ENCODE measurements at regions not wholly inside any gene's neighbourhood (a gene's known extent, or its start where the extent isn't known, plus 50 kb on each side); places are given as distances from the start of the nearest gene placed in this dataset.

GRCh38 chr7:46355331-46355730 lies 434.3 kb upstream of the IGFBP3 start:
- no peak for TF ChIP-seq CTCF (IDR thresholded peaks at IDR 0.05)
- no peak for TF ChIP-seq EZH2 (IDR thresholded peaks at IDR 0.05; ENCODE audit: borderline replicate concordance, insufficient read depth, low read depth, low read length, poor library complexity, severe bottlenecking)
- intact Hi-C loops (cut with micrococcal nuclease), result no loop called here
- peaks cover 0 to 7% (median 0%) of the 10 kb centered on the region in 3 donors for H3K9me3 ChIP-seq (ENCODE audit: control extremely low read depth in 1 of 3, control insufficient read depth in 2 of 3, insufficient read depth in 1 of 3, low read length in 2 of 3)
- no peaks in the 10 kb centered on the region for H3K27me3 ChIP-seq (replicated peaks in 1 of 4; ENCODE audit: control extremely low read depth in 1 of 4, control insufficient read depth in 3 of 4, insufficient read depth in 4 of 4, low read length in 3 of 4)
- ATAC-seq (ENCODE audit: low read depth) (no peak), DNase-seq (no peak)
- no peaks in the 10 kb centered on the region for H3K36me3 ChIP-seq (replicated peaks in 1 of 2; ENCODE audit: control extremely low read depth in 1 of 2, control insufficient read depth in 1 of 2, extremely low read depth in 1 of 2, insufficient read depth in 2 of 2, low read length in 1 of 2)
- Mint-ChIP-seq H3K4me1 (no peaks in the 10 kb centered on the region), H3K27ac (no peak overlapping the region), H3K27me3 (no peaks in the 10 kb centered on the region), H3K4me3 (no peak overlapping the region), H3K9me3 (ENCODE audit: insufficient read depth) (no peaks in the 10 kb centered on the region)
- H2AFZ ChIP-seq (ENCODE audit: insufficient read depth, low read depth, low read length, poor library complexity, severe bottlenecking), result no peak overlapping the region
- no peak overlapping the region for H3K9ac ChIP-seq (ENCODE audit: low read length)
- ChIA-PET POLR2A (no interaction called here), CTCF (no interaction called here)
- 87% methylated on average over 3 of the region's 4 CpGs for WGBS (ENCODE audit: insufficient coverage)
- no peak overlapping the region for H3K27ac ChIP-seq (ENCODE audit: low read length in 2 of 2)
- H3K4me1 ChIP-seq (ENCODE audit: control insufficient read depth in 2 of 2, insufficient read depth in 2 of 2, low read length in 2 of 2), result no peaks in the 10 kb centered on the region
- H3K4me3 ChIP-seq (ENCODE audit: control extremely low read depth in 1 of 5, extremely low read depth in 1 of 5, insufficient read depth in 1 of 5, low read depth in 2 of 5, low read length in 4 of 5), result no peak overlapping the region
- H4K20me1 ChIP-seq (ENCODE audit: control insufficient read depth, insufficient read depth, low read length, poor library complexity, severe bottlenecking), result no peaks in the 10 kb centered on the region
- H3K79me2 ChIP-seq (ENCODE audit: control insufficient read depth, insufficient read depth, low read length), result no peaks in the 10 kb centered on the region
- H3K4me2 ChIP-seq (replicated peaks; ENCODE audit: low read depth, low read length, poor library complexity, severe bottlenecking), result no peak overlapping the region

GRCh38 chr7:46352004-46352954 lies 431.2 kb upstream of the IGFBP3 start:
- ATAC-seq (ENCODE audit: low read depth) (no peak), DNase-seq (no peak)
- Histone ChIP-seq H3K4me3 (ENCODE audit: control extremely low read depth in 1 of 5, extremely low read depth in 1 of 5, insufficient read depth in 1 of 5, low read depth in 2 of 5, low read length in 4 of 5) (no peak overlapping the region), H3K27me3 (replicated peaks in 1 of 4; ENCODE audit: control extremely low read depth in 1 of 4, control insufficient read depth in 3 of 4, insufficient read depth in 4 of 4, low read length in 3 of 4) (no peaks in the 10 kb centered on the region), H3K9ac (ENCODE audit: low read length) (no peak overlapping the region), H3K79me2 (ENCODE audit: control insufficient read depth, insufficient read depth, low read length) (no peaks in the 10 kb centered on the region), H3K4me2 (replicated peaks; ENCODE audit: low read depth, low read length, poor library complexity, severe bottlenecking) (no peak overlapping the region), H4K20me1 (ENCODE audit: control insufficient read depth, insufficient read depth, low read length, poor library complexity, severe bottlenecking) (no peaks in the 10 kb centered on the region), H3K36me3 (replicated peaks in 1 of 2; ENCODE audit: control extremely low read depth in 1 of 2, control insufficient read depth in 1 of 2, extremely low read depth in 1 of 2, insufficient read depth in 2 of 2, low read length in 1 of 2) (no peaks in the 10 kb centered on the region), H3K4me1 (ENCODE audit: control insufficient read depth in 2 of 2, insufficient read depth in 2 of 2, low read length in 2 of 2) (no peaks in the 10 kb centered on the region), H3K27ac (ENCODE audit: low read length in 2 of 2) (no peak overlapping the region), H3K9me3 (ENCODE audit: control extremely low read depth in 1 of 3, control insufficient read depth in 2 of 3, insufficient read depth in 1 of 3, low read length in 2 of 3) (peaks cover 0 to 7% (median 0%) of the 10 kb centered on the region in 3 donors), H2AFZ (ENCODE audit: insufficient read depth, low read depth, low read length, poor library complexity, severe bottlenecking) (no peak overlapping the region)
- WGBS (ENCODE audit: insufficient coverage), result 0% methylated on average over 1 of the region's 2 CpGs
- TF ChIP-seq EZH2 (IDR thresholded peaks at IDR 0.05; ENCODE audit: borderline replicate concordance, insufficient read depth, low read depth, low read length, poor library complexity, severe bottlenecking), result no peak
- TF ChIP-seq CTCF (IDR thresholded peaks at IDR 0.05), result no peak
- CTCF ChIA-PET, result interaction anchor here (0.7 kb wide), 1 partner anchor 13 kb away, joined by 3 read pairs; no protein-coding TSS in a partner anchor
- Mint-ChIP-seq H3K4me3 (no peak overlapping the region), H3K9me3 (ENCODE audit: insufficient read depth) (no peaks in the 10 kb centered on the region), H3K4me1 (no peaks in the 10 kb centered on the region), H3K27ac (no peak overlapping the region), H3K27me3 (no peaks in the 10 kb centered on the region)
- POLR2A ChIA-PET, result no interaction called here
- intact Hi-C loops (cut with micrococcal nuclease), result no loop called here
